ENCODE measurements at regions not wholly inside any gene's neighbourhood (a gene's known extent, or its start where the extent isn't known, plus 50 kb on each side); places are given as distances from the start of the nearest gene placed in this dataset.

- TF ChIP-seq CTCF (IDR thresholded peaks at IDR 0.05; ENCODE audit: insufficient read depth, low read depth, low read length, missing control alignments), result no peak
- H3K4me3 ChIP-seq (ENCODE audit: low read depth, low read length), result no peak overlapping the region
- no peak for DNase-seq (ENCODE audit: low read depth)
These were observed 79.1 kb upstream of the TANC1 start for GRCh38 chr2:158889135-158889853.

GRCh38 chr2:158890296-158890905 is 78.0 kb upstream of the TANC1 start:
- TF ChIP-seq CTCF (IDR thresholded peaks at IDR 0.05; ENCODE audit: insufficient read depth, low read depth, low read length, missing control alignments), result no peak
- DNase-seq (ENCODE audit: low read depth), result no peak
- no peak overlapping the region for H3K4me3 ChIP-seq (ENCODE audit: low read depth, low read length)

- H3K4me3 ChIP-seq (ENCODE audit: low read depth, low read length), result no peak overlapping the region
- no peak for TF ChIP-seq CTCF (IDR thresholded peaks at IDR 0.05; ENCODE audit: insufficient read depth, low read depth, low read length, missing control alignments)
- DNase-seq (ENCODE audit: low read depth), result no peak
These were observed 75.4 kb upstream of the TANC1 start for GRCh38 chr2:158893026-158893425.

- no peak for DNase-seq (ENCODE audit: low read depth)
- no peak for TF ChIP-seq CTCF (IDR thresholded peaks at IDR 0.05; ENCODE audit: insufficient read depth, low read depth, low read length, missing control alignments)
- H3K4me3 ChIP-seq (ENCODE audit: low read depth, low read length), result no peak overlapping the region
These were observed 75.0 kb upstream of the TANC1 start for GRCh38 chr2:158893474-158893873.

- no peak overlapping the region for H3K4me3 ChIP-seq (ENCODE audit: low read depth, low read length)
- TF ChIP-seq CTCF (IDR thresholded peaks at IDR 0.05; ENCODE audit: insufficient read depth, low read depth, low read length, missing control alignments), result no peak
- DNase-seq (ENCODE audit: low read depth), result peak; percentile 9
These were observed 74.4 kb upstream of the TANC1 start for GRCh38 chr2:158894078-158894477.

- no peak for DNase-seq (ENCODE audit: low read depth)
- TF ChIP-seq CTCF (IDR thresholded peaks at IDR 0.05; ENCODE audit: insufficient read depth, low read depth, low read length, missing control alignments), result peak; percentile 6
- no peak overlapping the region for H3K4me3 ChIP-seq (ENCODE audit: low read depth, low read length)
These were observed 73.9 kb upstream of the TANC1 start for GRCh38 chr2:158894572-158894971.

- H3K4me3 ChIP-seq (ENCODE audit: low read depth, low read length), result no peak overlapping the region
- TF ChIP-seq CTCF (IDR thresholded peaks at IDR 0.05; ENCODE audit: insufficient read depth, low read depth, low read length, missing control alignments), result no peak
- DNase-seq (ENCODE audit: low read depth), result no peak
These were observed 68.1 kb upstream of the TANC1 start for GRCh38 chr2:158900345-158900744.
